A673 (cell line): ENCODE measurements at regions not wholly inside any gene's neighbourhood (a gene's known extent, or its start where the extent isn't known, plus 50 kb on each side); places are given as distances from the start of the nearest gene placed in this dataset.

Source experiments
- BruUV-seq: library from RNA; stranded (reverse); fragments of 400-500 nt; replicated peaks from 2 replicates; lab custom pipeline; 2021; lab: Mats Ljungman, UMichigan
- CTCF ChIA-PET: fragments of 300-600 bp; sonication (Branson Sonifier 250); formaldehyde crosslinking; loops from one replicate; lab custom pipeline; 2022; ENCODE audit warnings: antibody characterized with exemption; lab: Charles Lee
- POLR2A ChIA-PET: fragments of 300-600 bp; sonication (Branson Sonifier 250); formaldehyde crosslinking; loops from one replicate; lab custom pipeline; 2022; ENCODE audit warnings: antibody characterized with exemption; ENCODE audit not compliant: low non-redundant PET; lab: Charles Lee
- DNase-seq: peaks from one replicate; pipeline ENCODE4 v3.0.0-alpha.2; 2015; ENCODE audit warnings: low spot score
- H3K27ac ChIP-seq: fragments of 200-600 bp; sonication (generic); 2 replicates; pipeline ENCODE4 v1.5.1; 2016; ENCODE audit warnings: mixed run types, low read depth, mild to moderate bottlenecking, mixed read lengths, antibody characterized with exemption, low read length; ENCODE audit not compliant: poor library complexity, severe bottlenecking
- H3K27me3 ChIP-seq: fragments of 200-600 bp; sonication (generic); replicated peaks from 2 replicates; pipeline ENCODE4 v1.6.1; 2017; ENCODE audit warnings: mixed run types, low read depth, mild to moderate bottlenecking, mixed read lengths, antibody characterized with exemption, low read length; ENCODE audit not compliant: insufficient read depth, poor library complexity
- H3K36me3 ChIP-seq: fragments of 200-600 bp; sonication (generic); 2 replicates; pipeline ENCODE4 v1.6.1; 2016; ENCODE audit warnings: mixed run types, mild to moderate bottlenecking, mixed read lengths, antibody characterized with exemption, low read length; ENCODE audit not compliant: insufficient read depth, poor library complexity, severe bottlenecking
- H3K4me1 ChIP-seq: fragments of 200-600 bp; sonication (generic); 2 replicates; pipeline ENCODE4 v1.6.1; 2017; ENCODE audit warnings: mixed run types, mild to moderate bottlenecking, mixed read lengths, antibody characterized with exemption, low read length; ENCODE audit not compliant: insufficient read depth, poor library complexity, severe bottlenecking
- H3K4me3 ChIP-seq: fragments of 200-600 bp; sonication (generic); 2 replicates; pipeline ENCODE4 v1.5.1; 2016; ENCODE audit warnings: low read depth, mixed run types, mild to moderate bottlenecking, mixed read lengths, low read length; ENCODE audit not compliant: poor library complexity, severe bottlenecking
- H3K9me3 ChIP-seq: fragments of 200-600 bp; sonication (generic); 2 replicates; pipeline ENCODE4 v1.6.1; 2016; ENCODE audit warnings: mixed run types, low read depth, mild to moderate bottlenecking, mixed read lengths, antibody characterized with exemption, low read length; ENCODE audit not compliant: poor library complexity, severe bottlenecking
- CTCF ChIP-seq: fragments of 300-800, 200-600 bp; sonication (generic); conservative IDR thresholded peaks from 2 replicates; pipeline ENCODE4 v1.5.1; 2017; ENCODE audit warnings: low read depth, mild to moderate bottlenecking, antibody characterized with exemption, low read length, moderate library complexity, mixed read lengths
- EZH2 ChIP-seq: fragments of 200-600 bp; sonication (generic); IDR thresholded peaks from 2 replicates; pipeline ENCODE4 v1.6.1; 2017; ENCODE audit warnings: borderline replicate concordance, low read depth, mild to moderate bottlenecking, mixed read lengths, antibody characterized with exemption, low read length; ENCODE audit not compliant: poor library complexity, severe bottlenecking
- intact Hi-C: fragments of 100-400 bp; cut with micrococcal nuclease; formaldehyde crosslinking; loops from one replicate; pipeline ENCODE4 v1.10.0; 2022; ENCODE audit not compliant: unreplicated experiment

GRCh38 chr3:13727890-13728289, 152.0 kb downstream of the WNT7A start:
- CTCF ChIA-PET: no interaction called here
- POLR2A ChIA-PET: no interaction called here
- TF ChIP-seq CTCF (no peak), EZH2 (no peak)
- no TSS peak for BruUV-seq
- H3K27me3 ChIP-seq: no peaks in the 10 kb centered on the region
- H3K9me3 ChIP-seq: no peaks in the 10 kb centered on the region
- H3K4me1 ChIP-seq: no peaks in the 10 kb centered on the region
- no peak for DNase-seq
- H3K36me3 ChIP-seq: no peaks in the 10 kb centered on the region
- intact Hi-C loops: no loop called here
- no peak overlapping the region for H3K4me3 ChIP-seq
- H3K27ac ChIP-seq: no peak overlapping the region

DNA sequence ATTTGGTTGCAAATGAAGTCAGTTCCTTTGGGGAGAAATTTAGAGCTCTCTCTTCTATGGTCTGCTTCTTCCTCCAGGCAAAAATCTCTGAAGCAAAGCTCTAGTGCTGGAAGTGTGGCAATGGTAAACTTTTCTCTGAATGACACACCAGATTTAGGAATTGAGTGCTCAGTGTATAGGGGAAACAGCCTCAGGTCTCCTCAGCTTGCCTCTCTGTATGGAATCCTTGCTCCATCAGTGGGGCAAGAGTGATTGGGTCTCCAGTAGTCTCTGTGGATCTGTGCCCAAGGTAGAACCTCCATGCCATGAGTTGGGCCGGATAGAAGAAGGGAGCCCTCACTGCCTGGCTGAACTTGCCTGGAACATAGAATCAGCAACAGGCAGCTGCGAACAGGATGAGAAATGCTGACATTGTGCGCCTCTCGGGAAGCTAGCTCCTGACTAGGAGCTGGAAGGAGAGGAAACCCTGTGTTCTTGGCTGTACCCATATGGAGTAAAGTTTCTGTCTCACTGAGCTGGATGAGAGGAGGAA, 156.1 kb downstream of the WNT7A start:
- intact Hi-C loops: no loop called here
- TF ChIP-seq EZH2: no peak
- TF ChIP-seq CTCF: no peak
- no peaks in the 10 kb centered on the region for H3K4me1 ChIP-seq
- no peak for DNase-seq
- no peaks in the 10 kb centered on the region for H3K27me3 ChIP-seq
- H3K4me3 ChIP-seq: no peak overlapping the region
- ChIA-PET CTCF (no interaction called here), POLR2A (no interaction called here)
- no TSS peak for BruUV-seq
- no peak overlapping the region for H3K27ac ChIP-seq
- no peaks in the 10 kb centered on the region for H3K36me3 ChIP-seq
- H3K9me3 ChIP-seq: no peaks in the 10 kb centered on the region

DNA sequence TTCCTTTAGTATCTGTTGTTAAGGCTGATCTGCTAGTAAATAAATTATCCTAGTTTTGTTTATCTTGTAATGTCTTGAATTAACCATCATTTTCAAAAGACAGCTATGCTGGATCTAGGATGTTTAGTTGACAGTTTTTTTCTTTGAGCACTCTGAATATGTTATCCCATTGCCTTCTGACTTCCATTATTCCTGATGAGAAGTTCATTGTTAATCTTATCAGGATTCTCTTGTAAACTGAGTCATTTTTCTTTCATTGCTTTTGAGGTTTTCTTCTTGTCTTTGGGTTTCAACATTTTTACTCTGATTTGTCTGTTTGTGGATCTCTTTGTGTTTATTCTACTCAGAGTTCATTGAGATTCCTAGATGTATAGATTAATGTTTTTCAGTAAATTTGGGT, 157.7 kb downstream of the WNT7A start:
- POLR2A ChIA-PET: no interaction called here
- TF ChIP-seq EZH2 (no peak), CTCF (no peak)
- Histone ChIP-seq H3K36me3 (no peaks in the 10 kb centered on the region), H3K27me3 (no peaks in the 10 kb centered on the region), H3K4me1 (no peaks in the 10 kb centered on the region), H3K9me3 (no peaks in the 10 kb centered on the region), H3K27ac (no peak overlapping the region), H3K4me3 (no peak overlapping the region)
- intact Hi-C loops: no loop called here
- CTCF ChIA-PET: no interaction called here
- no TSS peak for BruUV-seq
- DNase-seq: no peak
